ENCODE measurements at regions not wholly inside any gene's neighbourhood (a gene's known extent, or its start where the extent isn't known, plus 50 kb on each side); places are given as distances from the start of the nearest gene placed in this dataset.

DNA sequence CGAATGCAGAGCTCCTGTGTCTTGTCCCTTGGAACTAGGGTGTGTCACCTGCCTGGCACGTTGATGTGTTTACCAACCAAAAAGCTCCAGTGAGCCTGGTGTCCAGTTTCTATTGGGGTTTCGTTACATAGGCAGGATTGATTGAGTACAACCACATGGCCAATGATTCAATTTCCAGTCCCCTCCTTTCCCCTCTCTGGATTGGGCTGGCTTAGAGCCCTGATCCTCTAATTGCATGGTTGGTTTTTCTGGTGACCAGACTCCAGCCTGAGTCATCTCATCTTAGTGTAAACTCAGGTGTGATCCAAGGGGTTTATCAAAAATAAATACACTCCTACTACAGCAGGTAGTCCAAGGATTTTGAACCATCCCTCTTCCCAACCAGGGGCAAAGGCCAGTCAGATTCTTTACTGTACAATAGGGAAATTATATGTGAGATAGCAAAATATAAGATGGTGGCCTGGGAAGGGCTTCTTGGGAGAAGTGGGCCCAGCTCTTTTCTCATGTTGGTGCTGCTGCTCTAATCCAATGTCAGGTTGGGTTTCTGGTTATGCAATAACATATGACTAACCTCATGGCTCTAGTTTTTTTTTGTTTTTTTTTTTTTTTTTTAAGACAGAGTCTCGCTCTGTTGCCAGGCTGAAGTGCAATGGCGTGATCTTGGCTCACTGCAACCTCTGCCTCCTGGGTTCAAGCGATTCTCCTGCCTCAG is 64.7 kb upstream of the MGAT5 start:
- TF ChIP-seq, protein P1, sequence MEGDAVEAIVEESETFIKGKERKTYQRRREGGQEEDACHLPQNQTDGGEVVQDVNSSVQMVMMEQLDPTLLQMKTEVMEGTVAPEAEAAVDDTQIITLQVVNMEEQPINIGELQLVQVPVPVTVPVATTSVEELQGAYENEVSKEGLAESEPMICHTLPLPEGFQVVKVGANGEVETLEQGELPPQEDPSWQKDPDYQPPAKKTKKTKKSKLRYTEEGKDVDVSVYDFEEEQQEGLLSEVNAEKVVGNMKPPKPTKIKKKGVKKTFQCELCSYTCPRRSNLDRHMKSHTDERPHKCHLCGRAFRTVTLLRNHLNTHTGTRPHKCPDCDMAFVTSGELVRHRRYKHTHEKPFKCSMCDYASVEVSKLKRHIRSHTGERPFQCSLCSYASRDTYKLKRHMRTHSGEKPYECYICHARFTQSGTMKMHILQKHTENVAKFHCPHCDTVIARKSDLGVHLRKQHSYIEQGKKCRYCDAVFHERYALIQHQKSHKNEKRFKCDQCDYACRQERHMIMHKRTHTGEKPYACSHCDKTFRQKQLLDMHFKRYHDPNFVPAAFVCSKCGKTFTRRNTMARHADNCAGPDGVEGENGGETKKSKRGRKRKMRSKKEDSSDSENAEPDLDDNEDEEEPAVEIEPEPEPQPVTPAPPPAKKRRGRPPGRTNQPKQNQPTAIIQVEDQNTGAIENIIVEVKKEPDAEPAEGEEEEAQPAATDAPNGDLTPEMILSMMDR (IDR thresholded peaks at IDR 0.05): no peak
- TF ChIP-seq EZH2 (IDR thresholded peaks at IDR 0.05; ENCODE audit: borderline replicate concordance, insufficient read depth, low read depth, low read length, poor library complexity, severe bottlenecking): no peak
